ENCODE measurements at regions not wholly inside any gene's neighbourhood (a gene's known extent, or its start where the extent isn't known, plus 50 kb on each side); places are given as distances from the start of the nearest gene placed in this dataset.
"Not testable (repeated sequence)": the region's sequence is repeated elsewhere in the genome, so short reads cannot be mapped to it uniquely, and the experiment has no call there.

- not testable (repeated sequence) for ATAC-seq
Observed at GRCh38 chr18:14991934-14992445, 244.0 kb downstream of the ANKRD30B start.

DNA sequence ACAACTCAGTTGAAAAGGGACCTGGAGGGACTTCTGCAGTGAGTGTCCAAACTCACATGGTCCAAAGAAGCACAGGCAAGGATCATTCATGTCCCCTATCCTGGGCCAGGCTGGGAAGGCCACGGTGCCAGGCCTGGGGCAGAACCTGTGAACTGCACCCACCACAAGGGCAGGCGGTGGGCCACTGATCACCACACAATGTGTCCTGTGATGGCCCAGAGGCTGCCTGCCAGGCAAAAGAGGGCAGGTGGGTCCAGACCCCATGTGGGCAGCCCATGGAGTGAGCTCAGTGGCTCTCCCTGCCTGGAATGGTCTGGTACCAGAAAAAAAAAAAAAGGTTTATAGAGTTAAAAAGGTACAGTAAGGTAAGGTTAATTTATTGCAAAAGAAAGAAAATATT, 244.8 kb downstream of the ANKRD30B start:
- DNase-seq, ATAC-seq: not testable (repeated sequence)

More at GRCh38 chr18:14991934-14992445, 244.0 kb downstream of the ANKRD30B start:
- DNase-seq: peak; percentile 10

DNA sequence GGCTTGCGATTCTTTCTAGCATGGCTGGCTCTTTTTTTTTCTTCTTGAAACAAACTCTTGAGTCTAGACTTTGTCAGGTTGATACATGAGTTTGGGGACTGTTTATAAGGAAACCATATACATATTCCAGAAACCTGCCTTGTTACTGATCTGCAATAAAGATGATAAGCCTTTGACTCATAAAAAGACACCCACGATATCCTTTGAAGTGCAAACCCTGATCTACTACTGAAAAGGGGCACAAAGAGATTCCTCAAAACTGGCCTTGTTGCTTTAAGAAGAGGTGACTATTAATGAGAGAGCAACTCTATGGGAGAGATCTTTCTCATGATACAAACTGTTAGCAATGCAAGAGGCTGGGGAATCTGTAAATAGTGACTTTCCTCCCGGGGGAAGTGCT, 247.1 kb downstream of the ANKRD30B start:
- not testable (repeated sequence) for ATAC-seq, DNase-seq

DNA sequence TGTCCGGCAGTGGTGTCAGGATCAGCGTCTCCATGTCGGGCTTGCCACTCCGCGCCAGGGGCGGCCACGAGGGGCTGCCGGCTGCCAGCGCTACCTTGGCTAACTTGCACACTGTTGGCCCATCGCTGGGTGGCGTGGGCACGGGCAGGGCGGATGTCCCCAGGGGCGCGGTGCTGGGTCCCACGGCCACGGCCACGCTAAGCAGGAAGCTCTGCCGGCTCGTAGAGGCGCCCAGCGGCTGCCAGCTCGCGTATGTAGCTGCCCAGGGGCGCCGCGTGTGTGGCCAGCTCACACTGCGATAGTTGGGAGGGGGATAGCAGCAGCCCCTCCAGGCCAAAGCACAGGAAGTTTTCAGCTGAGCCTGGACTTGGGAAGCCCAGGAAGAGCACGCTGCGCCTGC, 249.4 kb downstream of the ANKRD30B start:
- ATAC-seq (no peak), DNase-seq (no peak)

- DNase-seq: not testable (repeated sequence)
Observed at GRCh38 chr18:14997899-14998298, 249.9 kb downstream of the ANKRD30B start.

DNA sequence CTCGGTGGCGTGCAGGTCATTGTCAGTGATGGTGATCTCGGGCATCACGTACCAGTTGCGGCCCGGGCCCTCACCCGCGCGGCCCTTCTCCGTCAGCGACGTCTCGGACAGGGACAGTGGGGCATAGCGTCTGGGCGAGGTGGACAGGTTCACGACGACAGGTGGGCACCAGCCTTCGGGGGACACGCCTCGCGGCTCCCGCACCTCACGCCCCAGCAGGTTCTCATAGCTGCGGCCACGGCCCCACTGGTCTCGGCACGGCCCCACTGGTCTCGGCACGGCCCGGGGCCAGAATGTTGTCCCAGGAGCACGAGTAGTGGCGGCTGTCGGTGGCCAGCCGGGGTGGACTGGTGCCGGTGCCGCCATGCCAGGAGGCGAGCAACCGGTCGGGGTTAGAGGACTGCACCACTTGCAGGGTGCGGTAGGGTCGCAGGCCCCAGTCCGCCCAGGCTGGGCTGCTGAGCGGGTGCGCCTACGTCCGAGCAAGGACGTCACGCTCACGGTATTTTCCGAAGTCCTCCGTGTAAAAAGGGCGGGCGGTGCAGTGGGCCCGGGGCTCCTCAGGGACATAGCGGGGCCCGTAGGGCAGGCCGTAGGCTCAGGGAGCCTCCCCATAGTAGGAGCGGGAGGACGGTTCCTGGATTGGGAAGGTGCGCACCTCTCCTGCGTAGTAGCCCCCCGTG, 250.5 kb downstream of the ANKRD30B start:
- not testable (repeated sequence) for DNase-seq, ATAC-seq

More at GRCh38 chr18:14997899-14998298, 249.9 kb downstream of the ANKRD30B start:
- ATAC-seq: not testable (repeated sequence)

DNA sequence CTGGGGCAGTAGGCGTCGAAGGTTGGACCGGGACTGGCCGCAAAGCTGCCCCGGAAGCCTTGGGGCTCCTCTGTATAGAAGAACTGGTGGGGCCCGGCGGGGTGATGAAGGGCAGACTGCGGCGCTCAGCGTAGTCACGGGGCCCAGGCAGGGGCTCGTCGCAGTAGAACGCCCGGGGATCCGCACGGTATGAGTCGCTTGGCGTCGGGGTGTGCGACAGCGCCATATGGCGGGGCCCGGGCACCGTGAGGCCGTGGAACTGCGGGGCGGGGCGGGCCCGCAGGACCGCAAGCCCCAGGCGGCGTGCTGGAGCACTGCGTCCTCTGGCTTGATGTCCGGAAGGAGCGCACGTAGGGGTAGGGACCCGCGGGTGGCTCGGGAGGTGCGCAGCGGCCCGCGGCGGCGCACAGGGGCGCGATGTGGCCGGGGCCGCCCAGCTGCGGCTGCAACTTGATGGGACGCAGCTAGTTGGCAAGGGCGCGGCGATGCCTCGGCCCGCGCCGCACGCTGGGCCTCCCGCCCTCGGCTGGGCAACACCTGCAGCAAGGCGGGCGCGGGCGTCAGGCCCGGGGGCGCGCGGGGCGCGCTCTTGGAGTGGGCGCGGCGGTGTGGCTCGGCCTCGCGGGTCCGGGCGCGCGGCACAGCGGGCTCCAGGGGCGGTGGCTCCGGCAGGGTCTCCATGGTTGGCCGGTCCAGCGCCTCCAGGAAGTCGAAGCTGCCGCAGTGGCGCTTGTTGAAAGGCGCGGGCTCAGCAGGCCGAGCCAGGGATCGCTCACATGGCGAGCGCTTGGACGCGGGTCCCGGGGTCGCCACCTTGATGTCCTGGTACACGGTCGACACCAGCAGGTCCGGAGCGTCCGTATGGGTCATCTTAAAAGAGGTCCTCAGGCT, 251.4 kb downstream of the ANKRD30B start:
- ATAC-seq (no peak), DNase-seq (no peak)

- ATAC-seq: not testable (repeated sequence)
Observed at GRCh38 chr18:15000119-15001037, 252.4 kb downstream of the ANKRD30B start.

GRCh38 chr18:15001038-15001794, 253.2 kb downstream of the ANKRD30B start:
- DNase-seq, ATAC-seq: not testable (repeated sequence)

More at GRCh38 chr18:15000119-15001037, 252.4 kb downstream of the ANKRD30B start:
- not testable (repeated sequence) for DNase-seq

DNA sequence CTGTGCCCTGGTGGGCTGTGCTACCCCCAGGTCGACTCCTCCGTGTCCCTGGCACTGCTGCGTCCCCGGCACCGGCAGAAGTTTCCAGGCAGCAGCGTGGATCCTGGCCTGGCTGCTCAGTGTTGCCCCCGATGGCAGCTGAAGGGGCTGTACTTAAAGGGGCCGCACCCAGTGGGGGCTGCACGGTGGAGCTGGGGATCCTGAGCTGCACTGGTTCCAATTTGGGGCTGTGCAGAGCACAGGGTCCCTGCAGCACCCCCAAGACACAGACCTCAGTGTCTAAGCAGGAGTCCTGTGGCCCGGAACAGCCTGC, 253.8 kb downstream of the ANKRD30B start:
- DNase-seq, ATAC-seq: not testable (repeated sequence)

- DNase-seq, ATAC-seq: not testable (repeated sequence)
Observed at GRCh38 chr18:15002765-15003164, 254.8 kb downstream of the ANKRD30B start.

DNA sequence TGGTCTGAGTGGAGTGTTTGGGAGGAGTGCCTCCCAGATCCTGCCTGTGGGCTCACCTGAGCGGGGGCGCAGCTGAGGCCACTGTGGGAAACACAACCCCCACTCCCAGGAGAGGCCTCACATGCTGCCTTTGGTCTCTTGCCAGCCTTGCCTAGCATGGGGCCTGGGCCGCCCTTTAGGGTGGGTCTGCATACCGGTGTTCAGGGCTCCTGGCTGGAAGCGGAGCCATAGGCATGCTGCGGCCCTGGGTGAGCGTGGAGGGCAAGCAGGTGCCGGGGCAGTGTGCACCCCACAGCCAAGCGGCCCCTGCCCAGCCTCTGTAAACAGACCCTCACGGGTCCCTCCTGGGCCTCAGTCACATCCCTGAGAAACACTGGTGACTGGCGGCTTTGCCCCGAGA, 255.3 kb downstream of the ANKRD30B start:
- DNase-seq, ATAC-seq: not testable (repeated sequence)

GRCh38 chr18:15003636-15004269, 255.8 kb downstream of the ANKRD30B start:
- not testable (repeated sequence) for DNase-seq, ATAC-seq

DNA sequence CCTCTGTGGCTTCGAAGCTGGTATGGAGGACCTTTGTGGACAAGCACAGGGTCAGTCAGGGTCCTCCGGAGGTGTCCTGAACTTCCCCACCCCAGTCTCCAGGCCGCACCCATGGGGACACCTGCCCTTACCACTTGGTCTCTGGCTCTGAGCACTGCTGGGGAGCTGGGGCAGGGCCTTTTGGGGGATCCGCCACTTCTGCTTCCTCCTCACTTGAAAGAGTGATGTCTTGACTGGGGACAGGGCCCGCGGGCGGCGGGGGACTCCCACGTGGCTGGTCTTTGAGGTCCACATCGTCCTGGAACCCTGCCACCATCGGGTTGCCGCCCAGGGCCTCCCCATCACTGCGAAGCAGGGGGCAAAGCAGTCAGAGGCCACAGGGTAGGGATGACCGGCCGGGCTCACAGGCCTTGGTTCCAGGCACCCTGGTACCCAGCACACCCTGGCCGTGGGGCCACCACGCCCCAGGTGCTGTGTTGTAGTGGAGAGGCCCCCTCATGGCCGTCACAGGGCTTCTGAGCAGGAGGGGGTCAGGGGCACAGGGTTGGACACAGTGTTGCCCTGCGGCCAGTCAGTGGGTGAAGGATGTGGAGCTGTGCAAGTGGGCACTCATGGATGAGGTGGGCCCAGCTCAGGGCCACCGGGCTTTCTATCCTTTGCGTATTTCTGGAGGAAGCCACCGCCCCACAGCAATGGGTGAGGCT, 256.4 kb downstream of the ANKRD30B start:
- ATAC-seq: not testable (repeated sequence)

DNA sequence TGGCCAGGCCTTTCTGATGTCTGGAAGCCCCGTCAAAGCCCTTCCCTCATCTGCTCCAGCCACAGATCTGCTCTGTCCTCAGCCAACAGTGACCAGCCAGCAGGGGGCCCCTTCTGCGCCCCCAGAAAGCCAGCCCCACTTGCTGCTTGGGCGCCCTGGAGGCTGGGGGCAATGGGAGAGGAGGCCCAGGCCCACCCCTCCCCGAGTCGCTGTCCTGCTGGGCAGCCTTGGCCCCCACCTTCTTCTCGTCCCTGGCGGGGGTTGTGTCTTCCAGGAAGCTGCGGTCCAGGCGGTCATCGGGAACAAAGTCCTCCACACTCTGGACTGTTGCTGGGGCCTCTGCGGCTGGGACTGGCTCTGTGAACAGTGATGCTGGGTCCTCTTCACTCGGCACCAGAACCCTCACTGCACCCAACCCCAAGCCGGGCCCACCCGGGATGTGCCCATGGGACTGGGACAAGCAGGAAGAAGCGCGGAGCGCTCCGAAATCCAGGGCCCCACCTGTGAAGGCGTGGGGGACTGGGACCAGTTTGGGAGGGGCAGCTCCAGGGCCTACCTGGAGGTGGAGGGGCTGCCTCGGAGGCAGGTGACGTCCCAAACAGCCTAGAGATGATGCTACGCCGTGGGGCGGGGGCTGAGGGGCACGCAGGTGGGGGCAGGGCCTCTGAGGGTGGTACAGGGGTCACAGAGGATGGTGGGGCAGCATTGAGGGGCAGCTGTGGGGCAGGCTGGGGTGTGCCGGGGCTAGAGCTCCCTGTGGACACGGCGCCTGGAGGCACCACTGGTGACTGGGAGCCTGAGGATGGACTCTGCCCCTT, 257.6 kb downstream of the ANKRD30B start:
- no peak for DNase-seq

More for the DNA sequence above, 256.4 kb downstream of the ANKRD30B start:
- DNase-seq: not testable (repeated sequence)

DNA sequence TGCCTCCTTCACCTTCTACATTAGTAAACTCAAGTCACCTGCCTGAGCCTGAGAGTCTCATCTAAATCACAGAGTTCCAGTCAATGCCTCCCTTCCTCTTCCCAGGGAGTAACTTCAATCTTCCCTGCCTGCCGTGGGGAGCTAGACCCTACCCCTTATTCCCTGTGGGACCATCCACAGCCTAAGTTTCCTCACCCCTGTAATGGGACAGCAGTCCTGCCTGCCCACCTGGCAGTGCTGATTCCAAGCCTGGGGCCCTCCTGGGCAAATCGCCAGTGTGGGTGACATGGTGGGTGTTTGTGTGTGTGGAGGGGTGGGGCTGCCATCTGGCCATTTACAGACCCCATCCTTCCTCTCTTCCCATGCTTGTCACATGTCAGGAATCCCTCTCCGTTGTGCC, 258.6 kb downstream of the ANKRD30B start:
- DNase-seq, ATAC-seq: not testable (repeated sequence)

More for the DNA sequence above, 257.6 kb downstream of the ANKRD30B start:
- ATAC-seq: no peak

DNA sequence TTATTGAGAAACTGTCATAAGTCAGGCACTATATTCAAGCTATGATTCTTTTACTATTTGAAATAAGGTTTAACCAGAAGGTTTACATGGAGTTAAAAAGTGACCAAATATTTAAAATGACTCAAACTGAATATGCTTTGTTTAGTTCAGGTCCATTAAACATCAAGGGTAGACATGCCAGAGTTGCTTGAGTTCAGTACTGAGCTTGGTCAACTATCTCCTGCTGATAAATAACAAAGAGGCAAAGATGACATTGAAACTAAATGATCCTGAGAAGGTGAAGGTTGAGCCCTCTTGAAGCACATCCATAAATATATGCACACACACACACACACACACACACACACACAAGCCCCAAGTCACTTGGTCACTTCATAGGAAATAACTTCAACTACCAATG, 278.1 kb downstream of the ANKRD30B start:
- not testable (repeated sequence) for DNase-seq, ATAC-seq

DNA sequence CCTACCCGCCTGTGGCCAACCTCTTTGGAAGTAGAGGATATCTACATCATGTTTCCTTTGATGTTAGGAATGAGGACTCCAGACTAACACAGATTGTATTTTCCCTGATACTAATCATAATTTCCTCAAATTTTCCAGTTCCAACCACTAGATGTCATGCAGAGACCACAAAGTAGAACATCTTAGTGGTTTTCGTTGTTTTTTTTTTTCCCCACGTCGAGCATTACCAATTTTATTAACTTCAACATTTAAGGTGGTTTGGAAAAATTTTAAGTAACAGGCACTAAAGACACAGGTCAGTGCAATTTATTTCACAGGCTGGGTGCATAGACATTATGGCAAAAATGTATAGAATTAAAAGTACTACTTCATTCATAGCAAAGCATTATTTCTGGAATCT, 280.1 kb downstream of the ANKRD30B start:
- ATAC-seq, DNase-seq: not testable (repeated sequence)

Measured in stimulated activated naive CD8-positive, alpha-beta T cell treated with anti-CD3 and anti-CD28 coated beads, Interleukin-15, Interleukin-2, amounts not matched to agents 100 U/mL and 50 U/mL, for 24 hours (primary cell).